HepG2 (cell line): ENCODE measurements at regions not wholly inside any gene's neighbourhood (a gene's known extent, or its start where the extent isn't known, plus 50 kb on each side); places are given as distances from the start of the nearest gene placed in this dataset.

ENCODE experiments used
- ARNT ChIP-seq: fragments of 450-650 bp; IDR thresholded peaks from 2 replicates; pipeline ENCODE4 v1.6.1; 2017
- MTF1 ChIP-seq: sonication (generic); formaldehyde crosslinking; IDR thresholded peaks from 2 replicates; pipeline ENCODE4 v1.5.0; 2020; ENCODE audit warnings: missing genetic modification reagents
- MXI1 ChIP-seq: IDR thresholded peaks from 3 replicates; pipeline ENCODE4 v1.6.1; 2012; ENCODE audit warnings: low read depth, low read length, inconsistent platforms, borderline replicate concordance
- USF2 ChIP-seq, 2 experiments: sonication (generic) in 1 of 2; formaldehyde crosslinking in 1 of 2; IDR thresholded peaks; 2 replicates each; pipeline versions ENCODE4 v1.5.1 to v1.6.1; 2011 to 2020; ENCODE audit warnings: borderline replicate concordance in 1 of 2, low read depth in 1 of 2, low read length in 1 of 2, mild to moderate bottlenecking in 1 of 2, missing genetic modification reagents in 1 of 2, moderate library complexity in 1 of 2
- ZBTB4 ChIP-seq: sonication (generic); formaldehyde crosslinking; IDR thresholded peaks from 2 replicates; pipeline ENCODE4 v1.4.0; 2020; ENCODE audit warnings: missing genetic modification reagents, mild to moderate bottlenecking, borderline replicate concordance
- ZNF274 ChIP-seq: sonication (generic); formaldehyde crosslinking; IDR thresholded peaks from 2 replicates; pipeline ENCODE4 v1.5.1; 2020; ENCODE audit warnings: mild to moderate bottlenecking, missing genetic modification reagents

GRCh38 chr18:37659906-37660305 is 94.3 kb upstream of the CELF4 start:
- TF ChIP-seq ZNF274 (CRISPR knock-in tag) (no peak), ZBTB4 (CRISPR knock-in tag) (no peak), MXI1 (no peak), ARNT (no peak), USF2 (IDR thresholded peaks at IDR 0.05; ENCODE audit: low read depth, low read length) (no peak), USF2 (CRISPR knock-in tag; IDR thresholded peaks at IDR 0.05; ENCODE audit: borderline replicate concordance) (no peak), MTF1 (CRISPR knock-in tag) (no peak)
